ENCODE measurements at regions not wholly inside any gene's neighbourhood (a gene's known extent, or its start where the extent isn't known, plus 50 kb on each side); places are given as distances from the start of the nearest gene placed in this dataset.

DNA sequence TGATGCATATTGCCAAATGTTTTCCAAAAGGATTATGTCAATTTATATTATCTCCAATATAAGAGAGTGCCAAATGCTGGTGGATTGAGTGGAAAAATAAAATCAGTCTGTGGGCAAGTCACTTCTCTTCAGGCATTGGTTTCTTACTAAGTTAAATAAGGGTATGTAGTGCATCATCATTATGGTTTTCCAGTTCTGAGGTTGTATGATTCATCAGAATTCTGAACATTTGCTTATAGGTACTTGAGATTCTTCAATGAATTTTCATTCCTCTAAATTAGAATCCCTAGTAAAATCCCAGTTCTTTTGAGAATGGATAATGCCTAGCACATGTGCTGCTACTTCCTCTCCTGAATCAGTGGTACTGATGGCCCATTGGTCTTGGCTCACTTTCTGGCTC is 188.9 kb upstream of the OSR1 start:
- TF ChIP-seq, protein P1, sequence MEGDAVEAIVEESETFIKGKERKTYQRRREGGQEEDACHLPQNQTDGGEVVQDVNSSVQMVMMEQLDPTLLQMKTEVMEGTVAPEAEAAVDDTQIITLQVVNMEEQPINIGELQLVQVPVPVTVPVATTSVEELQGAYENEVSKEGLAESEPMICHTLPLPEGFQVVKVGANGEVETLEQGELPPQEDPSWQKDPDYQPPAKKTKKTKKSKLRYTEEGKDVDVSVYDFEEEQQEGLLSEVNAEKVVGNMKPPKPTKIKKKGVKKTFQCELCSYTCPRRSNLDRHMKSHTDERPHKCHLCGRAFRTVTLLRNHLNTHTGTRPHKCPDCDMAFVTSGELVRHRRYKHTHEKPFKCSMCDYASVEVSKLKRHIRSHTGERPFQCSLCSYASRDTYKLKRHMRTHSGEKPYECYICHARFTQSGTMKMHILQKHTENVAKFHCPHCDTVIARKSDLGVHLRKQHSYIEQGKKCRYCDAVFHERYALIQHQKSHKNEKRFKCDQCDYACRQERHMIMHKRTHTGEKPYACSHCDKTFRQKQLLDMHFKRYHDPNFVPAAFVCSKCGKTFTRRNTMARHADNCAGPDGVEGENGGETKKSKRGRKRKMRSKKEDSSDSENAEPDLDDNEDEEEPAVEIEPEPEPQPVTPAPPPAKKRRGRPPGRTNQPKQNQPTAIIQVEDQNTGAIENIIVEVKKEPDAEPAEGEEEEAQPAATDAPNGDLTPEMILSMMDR (IDR thresholded peaks at IDR 0.05; ENCODE audit: low read length), result no peak
- no peak for TF ChIP-seq EZH2 (optimal IDR thresholded peaks at IDR 0.05; ENCODE audit: low read depth, low read length)

Data from MM.1S (cell line).